ENCODE measurements at regions not wholly inside any gene's neighbourhood (a gene's known extent, or its start where the extent isn't known, plus 50 kb on each side); places are given as distances from the start of the nearest gene placed in this dataset.
A peak's percentile ranks its signal among the peaks of the same experiment; 100 is the strongest.
"Not testable (repeated sequence)": the region's sequence is repeated elsewhere in the genome, so short reads cannot be mapped to it uniquely, and the experiment has no call there.

DNA sequence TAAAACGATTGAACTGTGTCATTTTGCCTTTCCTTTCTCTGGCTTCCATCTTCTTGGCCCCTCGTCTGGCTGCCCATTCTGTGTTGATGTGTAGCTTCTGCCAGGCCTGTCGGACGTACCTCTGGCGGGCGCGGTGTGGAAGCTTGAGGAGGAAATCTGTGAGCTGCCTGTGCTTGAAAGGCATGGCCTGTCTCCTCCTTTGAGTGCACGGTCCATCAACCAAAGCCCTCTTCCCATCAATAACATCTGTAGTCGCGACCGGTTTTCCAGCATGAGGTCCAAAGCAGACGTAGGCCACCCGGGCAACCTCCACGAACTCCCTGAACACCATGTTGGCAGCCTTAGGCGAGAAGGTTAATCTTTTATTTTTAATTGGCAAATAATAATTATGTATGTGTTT lies 202.7 kb downstream of the CRLF2 start:
- DNase-seq: no peak

DNA sequence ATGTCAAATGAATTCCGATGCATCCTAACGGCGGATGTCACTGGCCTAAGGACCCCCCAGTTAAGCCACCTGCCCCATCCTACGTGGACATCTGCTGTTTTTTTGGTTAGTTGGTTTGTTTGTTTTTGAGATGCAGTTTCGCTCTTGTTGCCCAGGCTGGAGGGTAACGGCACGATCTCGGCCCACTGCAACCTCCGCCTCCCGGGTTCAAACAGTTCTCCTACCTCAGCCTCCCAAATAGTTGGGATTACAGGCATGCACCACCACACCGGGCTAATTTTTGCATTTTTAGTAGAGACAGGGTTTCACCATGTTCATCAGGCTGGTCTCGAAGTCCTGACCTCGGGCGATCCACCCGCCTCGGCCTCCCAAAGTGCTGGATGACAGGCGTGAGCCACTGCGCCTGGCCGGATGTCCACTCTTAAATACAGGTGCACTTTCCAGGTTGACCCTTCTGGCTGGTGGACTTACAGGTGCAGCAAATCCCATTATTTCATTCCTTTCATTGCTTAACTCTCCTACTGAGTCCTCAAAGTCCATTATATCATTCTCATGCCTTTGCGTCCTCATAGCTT lies 206.2 kb downstream of the CRLF2 start:
- DNase-seq: no peak

DNA sequence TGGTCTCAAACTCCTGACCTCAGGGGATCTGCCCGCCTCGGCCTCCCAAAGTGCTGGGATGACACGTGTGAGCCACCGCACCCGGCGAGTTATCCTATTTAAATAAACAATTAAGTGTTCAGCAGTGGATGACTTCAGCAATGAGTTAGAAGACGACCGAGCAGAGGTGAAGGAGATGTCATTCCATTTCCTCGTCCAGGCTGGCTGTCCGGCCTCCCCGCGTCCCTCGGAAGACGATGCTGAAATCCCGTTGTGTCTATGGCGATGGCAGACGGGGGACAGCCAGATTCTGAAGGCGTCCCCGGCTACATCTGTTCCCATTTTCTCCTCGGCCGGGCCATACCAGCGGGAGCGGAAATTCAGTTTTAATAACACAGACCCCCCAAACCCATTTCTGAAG lies 209.8 kb downstream of the CRLF2 start:
- no peak for DNase-seq

DNA sequence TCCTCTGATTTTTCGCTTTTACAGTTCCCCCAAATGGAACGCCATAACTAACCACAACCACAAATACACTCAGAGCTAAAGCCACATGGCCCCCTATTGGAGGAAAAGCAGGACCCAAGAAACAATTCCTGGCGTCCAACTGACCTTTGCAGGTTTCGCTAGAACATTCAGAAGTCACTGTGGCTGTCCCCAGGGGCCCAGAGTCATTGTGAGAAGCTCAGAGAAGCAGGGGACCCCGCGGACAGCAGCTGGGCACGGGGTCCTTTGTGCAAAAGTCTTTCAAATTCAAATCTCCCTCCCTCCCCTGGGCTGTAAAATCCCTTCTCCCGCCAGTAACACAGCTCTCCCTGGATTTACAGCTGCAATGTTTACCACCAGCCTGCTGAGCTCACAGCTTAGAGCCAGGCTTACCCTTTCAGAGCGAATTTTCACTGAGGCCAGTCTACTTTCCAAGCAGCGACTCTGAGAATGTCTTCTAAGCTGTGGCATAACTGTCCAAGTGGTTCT lies 214.8 kb downstream of the CRLF2 start:
- DNase-seq: no peak

DNA sequence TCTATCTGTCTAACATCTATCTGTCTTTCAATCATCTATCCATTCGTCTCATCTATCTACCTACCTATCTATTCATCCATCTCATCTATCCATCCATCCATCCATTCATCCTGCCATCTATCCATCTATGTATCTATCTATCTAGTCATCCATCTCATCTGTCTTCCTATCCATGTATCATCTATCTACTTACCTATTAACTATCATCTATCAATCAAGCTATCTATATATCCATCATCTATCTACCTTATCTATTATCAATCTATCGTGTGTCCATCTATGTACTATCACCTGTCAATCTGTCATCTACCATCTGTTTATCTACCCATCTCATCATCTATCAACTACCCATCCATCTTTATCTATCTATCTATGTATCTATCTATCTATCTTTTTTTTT lies 217.7 kb downstream of the CRLF2 start:
- DNase-seq: no peak

DNA sequence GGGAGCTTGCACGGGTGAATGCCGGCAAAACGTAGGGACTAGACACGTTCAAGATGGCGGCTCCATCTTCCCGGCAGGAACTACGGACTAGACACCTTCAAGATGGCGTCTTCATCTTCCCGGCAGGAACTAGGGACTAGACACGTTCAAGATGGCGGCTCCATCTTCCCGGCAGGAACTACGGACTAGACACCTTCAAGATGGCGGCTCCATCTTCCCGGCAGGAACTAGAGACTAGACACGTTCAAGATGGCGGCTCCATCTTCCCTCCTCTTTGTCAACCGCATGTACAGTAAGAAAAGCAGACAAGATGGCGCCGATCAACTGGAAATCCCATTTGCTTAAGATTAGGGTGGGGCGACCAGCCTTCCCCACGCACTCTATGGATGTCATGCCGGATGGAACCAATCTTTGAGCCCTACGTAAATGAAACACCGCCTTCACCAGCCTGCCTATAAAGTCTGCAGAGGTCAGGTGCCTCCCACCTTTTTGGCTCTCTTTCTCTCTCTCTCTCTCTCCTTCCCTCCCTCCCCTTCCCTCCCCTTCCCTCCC lies 222.4 kb downstream of the CRLF2 start:
- peak; percentile 67 to 79 for DNase-seq

DNA sequence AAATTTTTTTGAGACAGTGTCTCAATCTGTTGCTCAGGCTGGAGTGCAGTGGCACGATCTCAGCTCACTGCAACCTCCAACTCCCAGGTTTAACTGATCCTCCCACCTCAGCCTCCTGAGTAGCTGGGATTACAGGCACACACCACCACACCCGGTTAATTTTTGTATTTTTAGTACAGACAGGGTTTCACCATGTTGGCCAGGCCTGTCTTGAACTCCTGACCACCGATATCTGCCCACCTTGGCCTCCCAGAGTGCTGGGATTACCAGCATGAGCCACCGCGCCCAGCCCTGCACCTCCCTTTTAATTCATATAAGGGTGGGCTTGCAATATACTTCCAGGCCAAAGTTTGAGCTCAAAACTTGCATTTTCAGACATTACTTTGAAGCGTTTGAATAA lies 223.9 kb downstream of the CRLF2 start:
- not testable (repeated sequence) for DNase-seq

DNA sequence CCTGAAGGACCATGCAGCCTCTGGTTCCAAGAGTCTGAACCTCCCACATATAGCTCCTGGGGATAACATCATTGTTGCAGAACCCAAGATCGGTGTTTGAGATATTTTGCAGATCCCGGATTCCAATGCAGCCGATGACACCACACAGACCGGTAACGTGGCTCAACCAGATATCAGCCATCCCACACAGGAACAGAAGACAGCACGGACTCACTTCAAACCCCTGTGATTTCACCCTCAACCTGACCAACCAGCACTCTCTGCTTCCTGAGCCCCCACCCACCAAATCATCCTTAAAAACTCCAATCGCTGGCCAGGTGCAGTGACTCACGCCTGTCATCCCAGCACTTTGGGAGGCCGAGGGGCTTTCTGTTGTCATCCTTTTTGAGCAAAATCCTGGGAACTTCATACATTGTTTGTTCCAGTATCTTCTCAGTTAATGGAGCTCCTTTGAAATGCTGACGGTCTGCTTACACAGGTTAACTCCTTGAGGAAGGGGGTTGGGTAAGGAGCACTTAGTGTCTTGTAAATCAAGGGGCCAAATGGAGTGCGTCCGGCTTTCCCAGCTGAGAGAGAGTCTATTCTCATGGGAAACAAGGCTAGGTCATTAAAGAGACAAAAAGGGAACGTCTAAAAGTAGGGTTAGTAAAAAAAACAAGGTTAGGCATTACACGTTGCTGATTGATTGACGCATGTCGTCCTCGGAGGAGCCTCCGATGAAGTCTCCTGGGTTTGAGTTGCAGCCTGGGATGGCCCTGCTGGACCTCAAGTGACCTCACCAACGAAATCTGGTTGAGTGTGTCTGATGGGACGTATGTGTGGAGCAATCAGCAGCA lies 230.4 kb downstream of the CRLF2 start:
- DNase-seq: no peak

DNA sequence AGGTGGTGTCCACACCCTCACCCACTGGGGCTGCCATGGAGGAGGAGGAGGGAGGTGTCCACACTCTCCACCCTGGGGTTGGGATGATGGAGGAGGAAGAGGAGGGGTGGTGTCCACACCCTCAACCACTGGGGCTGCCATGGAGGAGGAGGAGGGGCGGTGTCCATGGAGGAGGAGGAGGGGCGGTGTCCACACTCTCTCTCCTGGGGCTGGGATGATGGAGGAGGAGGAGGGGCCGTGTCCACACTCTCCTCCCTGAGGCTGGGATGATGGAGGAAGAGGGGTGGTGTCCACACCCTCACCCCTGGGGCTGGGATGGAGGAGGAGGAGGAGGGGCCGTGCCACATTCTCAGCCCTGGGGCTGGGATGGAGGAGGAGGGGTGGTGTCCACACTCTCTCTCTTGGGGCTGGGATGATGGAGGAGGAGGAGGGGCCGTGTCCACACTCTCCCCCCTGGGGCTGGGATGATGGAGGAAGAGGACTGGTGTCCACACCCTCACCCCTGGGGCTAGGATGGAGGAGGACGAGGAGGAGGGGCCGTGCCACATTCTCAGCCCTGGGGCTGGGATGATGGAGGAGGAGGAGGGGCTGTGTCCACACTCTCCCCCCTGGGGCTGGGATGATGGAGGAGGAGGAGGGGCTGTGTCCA lies 231.7 kb downstream of the CRLF2 start:
- DNase-seq: no peak

DNA sequence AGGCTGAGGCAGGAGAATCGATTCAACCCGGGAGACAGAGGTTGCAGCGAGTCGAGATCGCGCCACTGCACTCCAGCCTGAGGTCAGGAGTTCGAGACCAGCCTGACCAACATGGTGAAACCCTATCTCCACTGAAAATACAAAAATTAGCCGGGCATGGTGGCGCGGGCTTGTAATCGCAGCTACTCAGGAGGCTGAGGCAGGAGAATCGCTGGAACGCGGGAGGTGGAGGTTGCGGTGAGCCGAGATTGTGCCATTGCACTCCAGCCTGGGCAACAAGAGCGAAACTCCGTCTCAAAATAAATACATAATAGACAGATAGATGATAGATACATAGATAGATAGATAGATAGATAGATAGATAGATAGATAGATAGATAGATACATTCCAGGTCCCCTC lies 233.3 kb downstream of the CRLF2 start:
- DNase-seq: not testable (repeated sequence)

DNA sequence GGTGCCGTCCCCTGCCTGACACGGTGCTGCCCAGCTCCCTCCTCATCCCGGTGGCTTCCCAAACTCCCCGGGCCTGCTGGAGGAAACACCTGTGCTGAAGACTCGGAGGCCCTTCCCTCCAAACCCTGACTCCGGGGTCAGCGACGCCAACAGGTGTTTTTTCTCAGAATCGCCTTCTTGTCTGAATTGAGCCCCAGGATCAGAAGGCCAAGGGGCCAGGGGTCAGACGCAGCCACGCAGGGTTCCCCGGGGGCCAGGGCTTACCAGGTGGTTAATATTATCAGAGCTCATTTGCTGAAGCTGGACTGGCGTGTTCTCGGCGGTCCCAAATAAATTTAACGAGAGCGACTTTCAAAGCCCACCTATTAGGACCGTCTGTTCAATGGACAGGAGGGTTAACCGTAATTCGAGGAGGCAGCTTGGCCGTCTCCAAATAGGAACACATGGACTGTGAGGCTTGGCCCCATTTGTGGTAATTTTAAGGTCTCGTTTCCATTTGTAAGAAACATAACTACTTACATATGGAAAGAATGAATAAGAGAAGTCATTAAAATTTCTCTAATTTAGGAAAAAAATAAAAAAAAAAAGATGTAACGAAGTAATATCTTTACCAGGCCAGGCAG lies 239.3 kb downstream of the CRLF2 start:
- DNase-seq: no peak

DNA sequence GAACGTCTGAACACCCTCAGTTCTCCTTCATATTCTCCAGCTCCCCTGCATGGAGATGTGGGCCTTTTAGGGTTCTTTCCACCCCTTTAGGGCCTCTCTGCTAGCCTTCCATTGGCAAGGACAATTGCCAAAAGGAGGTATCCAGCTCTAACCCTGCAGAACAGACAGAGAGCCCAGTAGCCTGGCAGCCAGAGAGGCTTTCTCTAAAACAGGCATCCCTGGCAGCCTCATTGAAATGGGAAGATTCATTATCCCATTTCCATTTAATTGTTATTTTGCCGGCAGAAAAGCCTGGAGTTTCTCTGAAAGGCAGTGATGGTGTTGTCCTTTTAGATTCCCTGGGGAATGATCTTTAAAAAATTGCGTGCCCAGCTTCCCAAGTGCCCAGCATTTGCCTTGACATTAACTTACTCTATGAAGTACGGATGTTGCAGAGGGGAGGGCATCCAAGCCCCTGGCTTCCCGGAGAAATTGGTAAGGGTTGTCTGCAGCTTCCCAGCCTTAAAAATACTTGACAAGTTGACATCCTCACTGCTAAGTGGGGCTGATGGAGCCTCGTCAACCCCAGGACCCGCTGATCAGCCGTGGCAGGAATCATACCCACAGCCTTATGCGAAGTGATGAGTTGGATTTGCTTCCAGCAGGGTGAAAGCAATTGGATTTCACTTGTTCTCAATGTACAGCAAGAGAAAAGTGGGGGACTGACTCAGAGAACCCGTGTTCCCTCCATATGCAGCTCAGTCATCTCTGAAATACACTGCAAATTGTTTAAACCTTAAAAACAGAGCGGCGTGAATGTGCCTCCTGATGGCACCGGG lies 244.1 kb downstream of the CRLF2 start:
- no peak for DNase-seq

DNA sequence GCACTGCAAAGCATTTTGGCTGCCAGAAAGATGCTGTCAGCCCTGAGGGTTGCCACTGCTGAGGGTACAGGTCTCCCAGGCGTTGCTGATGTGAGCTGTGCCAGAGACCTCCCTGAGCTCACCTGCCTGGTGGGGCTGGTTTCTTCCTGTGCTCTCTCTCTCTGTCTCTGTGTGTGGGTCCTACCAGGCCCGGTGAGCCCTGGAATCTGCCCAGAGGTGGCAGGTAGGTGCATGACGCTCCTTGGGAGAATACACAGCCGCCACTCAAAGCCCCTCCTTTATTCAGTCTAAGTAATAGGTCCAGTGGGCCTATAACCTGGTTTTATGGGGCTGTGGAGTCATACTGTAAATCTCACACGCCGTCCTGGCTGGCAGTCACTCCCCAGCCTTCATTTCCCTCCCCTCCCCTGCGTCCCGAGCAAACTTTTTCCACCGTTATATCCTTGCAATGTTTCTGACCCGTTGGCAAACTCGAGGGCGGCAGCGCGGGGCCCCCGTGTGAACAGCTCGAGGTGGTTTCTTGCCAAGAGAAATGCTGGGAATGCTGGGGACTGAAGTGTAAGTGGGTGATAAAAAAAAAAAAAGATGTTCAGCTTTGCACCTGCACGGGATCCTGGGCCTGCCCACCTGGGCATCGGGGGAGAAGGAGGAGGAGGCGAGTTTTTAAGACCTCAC lies 245.9 kb downstream of the CRLF2 start:
- DNase-seq: no peak

DNA sequence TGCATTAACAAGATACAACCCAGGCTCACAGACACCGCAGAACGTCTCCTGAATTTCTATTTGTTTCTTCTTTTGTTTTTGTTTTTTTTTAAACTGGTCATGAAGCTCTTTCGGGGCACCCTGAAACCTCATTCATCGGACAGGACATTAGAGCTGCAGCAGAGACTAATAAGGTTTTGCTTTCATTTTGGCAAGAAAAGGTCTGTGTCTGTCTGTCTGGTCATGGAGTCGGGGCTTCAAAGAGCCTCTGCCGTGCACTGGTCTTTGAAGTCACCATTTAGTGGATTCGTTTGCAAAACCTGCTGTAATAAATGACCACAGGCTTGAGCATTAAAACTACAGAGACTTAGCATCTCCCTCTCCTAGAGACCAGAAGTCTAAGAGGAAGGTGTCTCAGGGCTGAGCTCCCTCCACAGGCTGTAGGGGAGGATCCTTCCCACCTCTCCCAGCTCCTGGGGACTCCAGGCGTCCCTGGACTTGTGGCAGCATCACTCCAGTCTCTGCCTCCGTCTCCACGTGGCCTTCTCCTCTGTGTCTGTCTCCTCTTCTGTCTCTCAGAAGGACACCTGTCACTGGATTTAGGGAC lies 247.5 kb downstream of the CRLF2 start:
- DNase-seq: no peak

DNA sequence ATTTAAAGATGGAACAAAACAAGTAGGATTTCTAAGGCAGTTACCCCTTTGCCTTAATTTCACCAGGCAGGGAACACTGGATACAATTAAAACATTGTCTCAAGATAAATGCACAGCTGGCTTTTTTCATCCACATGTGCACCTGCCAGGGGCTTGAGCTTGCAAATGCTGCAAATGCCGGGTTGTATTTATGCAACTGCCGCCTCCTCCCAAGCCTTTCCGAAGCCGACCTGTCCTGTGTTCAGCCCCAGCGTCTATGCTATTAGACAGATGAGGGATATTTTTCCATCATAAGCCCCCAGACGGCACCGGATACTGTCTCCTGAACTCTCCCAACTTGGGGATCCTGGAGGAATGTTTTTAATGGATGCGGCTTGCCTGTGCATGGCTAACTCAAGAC lies 251.6 kb downstream of the CRLF2 start:
- DNase-seq: no peak

DNA sequence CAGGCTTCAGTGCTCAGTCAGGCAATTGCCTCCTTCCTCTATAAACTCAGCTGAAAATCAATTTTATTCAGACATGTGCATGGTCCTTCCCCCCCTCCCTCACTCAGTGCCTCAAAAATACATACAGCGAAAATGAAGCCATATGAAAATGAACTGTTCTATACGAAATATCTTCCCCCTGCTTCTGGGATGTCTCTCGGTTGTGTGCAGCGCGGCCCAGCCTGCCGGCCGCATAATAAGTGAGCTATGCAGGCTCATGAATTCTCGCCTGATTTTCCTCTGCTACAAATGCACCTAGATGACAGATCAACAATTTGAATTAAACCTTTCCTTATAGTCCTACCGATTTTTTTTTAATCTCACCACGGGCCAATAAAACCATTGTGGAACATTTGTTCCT lies 252.9 kb downstream of the CRLF2 start:
- DNase-seq: no peak

DNA sequence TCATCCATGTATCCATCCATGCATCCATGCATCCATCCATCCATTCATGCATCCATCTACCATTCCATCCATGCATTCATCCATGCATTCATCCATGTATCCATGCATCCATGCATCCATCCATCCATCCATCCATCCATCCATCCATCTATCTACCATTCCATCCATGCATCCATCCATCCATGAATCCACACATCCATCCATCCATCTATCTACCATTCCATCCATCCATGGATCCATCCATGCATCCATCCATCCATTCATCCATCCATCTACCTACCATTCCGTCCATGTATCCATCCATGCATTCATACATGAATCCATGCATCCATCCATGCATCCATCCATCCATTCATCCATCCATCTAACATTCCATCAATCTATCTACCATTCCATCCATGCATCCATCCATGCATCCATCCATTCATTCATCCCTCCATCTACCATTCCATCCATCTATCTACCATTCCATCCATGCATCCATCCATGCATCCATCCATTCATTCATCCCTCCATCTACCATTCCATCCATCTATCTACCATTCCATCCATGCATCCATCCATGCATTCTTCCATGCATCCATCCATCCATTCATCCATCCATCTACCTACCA lies 257.2 kb downstream of the CRLF2 start:
- not testable (repeated sequence) for DNase-seq

DNA sequence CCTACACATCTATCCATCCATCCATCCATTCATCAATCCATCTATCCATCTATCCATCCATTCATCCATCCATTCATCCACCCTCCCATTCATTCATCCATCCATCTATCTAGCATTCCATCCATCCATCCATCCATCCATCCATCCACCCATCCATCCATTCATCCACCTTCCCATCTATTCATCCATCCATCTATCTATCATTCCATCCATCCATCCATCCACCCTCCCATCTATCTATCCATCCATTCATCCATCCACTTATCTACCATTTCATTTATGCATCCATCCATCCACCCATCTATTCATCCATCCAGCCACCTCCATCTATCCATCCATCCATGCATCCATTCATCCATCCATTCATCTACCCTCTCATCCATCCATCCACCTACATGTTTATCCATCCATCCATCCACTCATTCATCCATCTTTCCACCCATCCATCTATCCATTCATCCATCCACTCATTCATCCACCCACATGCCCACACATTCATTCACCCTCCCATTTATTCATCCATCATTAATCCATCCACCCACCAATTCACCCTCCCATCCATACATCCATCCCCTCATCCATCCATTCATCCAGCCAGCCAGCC lies 258.5 kb downstream of the CRLF2 start:
- DNase-seq: no peak

DNA sequence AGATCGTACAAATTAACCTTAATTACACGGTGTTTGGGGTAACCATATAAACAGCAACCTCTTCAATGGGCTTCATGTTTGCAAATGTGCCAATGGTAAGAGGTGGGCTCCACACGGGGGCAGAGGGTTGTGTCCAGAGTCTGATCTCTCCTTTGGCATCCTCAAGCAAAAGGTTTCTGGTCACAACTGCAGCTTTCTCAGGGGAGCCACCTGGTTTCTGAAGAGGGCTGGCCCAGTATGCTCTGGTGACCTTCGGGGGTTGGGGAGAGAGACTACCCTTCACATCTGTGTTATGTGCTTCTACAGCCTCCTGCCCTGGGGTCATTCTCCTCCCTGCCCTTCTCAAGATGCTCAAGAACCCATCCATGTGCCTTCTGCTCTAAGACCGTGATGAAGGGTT lies 259.6 kb downstream of the CRLF2 start:
- DNase-seq: no peak

DNA sequence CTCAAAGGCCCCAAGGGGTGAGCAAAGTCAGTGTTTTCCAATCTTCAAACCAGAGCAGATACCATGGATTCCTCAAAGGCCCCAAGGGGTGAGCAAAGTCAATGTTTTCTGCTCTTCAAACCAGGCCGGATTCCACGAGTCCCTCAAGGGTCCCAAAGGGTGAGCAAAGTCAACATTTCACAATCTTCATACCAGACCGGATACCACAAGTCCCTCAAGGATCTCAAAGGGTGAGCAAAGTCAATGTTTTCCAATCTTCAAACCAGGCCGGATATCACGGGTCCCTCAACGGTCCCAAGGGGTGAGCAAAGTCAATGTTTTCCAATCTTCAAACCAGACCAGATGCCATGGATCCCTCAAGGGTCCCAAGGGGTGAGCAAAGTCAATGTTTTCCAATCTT lies 265.2 kb downstream of the CRLF2 start:
- DNase-seq: not testable (repeated sequence)
